Gastroesophageal sphincter (tissue), 3 donors: ENCODE measurements at regions not wholly inside any gene's neighbourhood (a gene's known extent, or its start where the extent isn't known, plus 50 kb on each side); places are given as distances from the start of the nearest gene placed in this dataset.

Experiments
- POLR2A ChIP-seq, 2 donors: fragments of 450-650 bp; IDR thresholded peaks; one replicate each; pipeline ENCODE4 v1.6.1; 2017; ENCODE audit warnings: antibody characterized with exemption in 2 of 2, mild to moderate bottlenecking in 2 of 2, moderate library complexity in 1 of 2
- TF ChIP-seq, protein P1 (sequence below), 4 experiments: fragments of 200-600 bp in 2 of 4; fragments of 450-650 bp in 2 of 4; sonication (generic) in 1 of 4; IDR thresholded peaks; one replicate each; pipeline ENCODE4 v1.5.1; 2017 to 2019; ENCODE audit warnings: antibody characterized with exemption in 4 of 4, mild to moderate bottlenecking in 2 of 4, moderate library complexity in 2 of 4

GRCh38 chr4:41473176-41473575 lies 64.8 kb upstream of the LIMCH1 start:
- TF ChIP-seq, protein P1, sequence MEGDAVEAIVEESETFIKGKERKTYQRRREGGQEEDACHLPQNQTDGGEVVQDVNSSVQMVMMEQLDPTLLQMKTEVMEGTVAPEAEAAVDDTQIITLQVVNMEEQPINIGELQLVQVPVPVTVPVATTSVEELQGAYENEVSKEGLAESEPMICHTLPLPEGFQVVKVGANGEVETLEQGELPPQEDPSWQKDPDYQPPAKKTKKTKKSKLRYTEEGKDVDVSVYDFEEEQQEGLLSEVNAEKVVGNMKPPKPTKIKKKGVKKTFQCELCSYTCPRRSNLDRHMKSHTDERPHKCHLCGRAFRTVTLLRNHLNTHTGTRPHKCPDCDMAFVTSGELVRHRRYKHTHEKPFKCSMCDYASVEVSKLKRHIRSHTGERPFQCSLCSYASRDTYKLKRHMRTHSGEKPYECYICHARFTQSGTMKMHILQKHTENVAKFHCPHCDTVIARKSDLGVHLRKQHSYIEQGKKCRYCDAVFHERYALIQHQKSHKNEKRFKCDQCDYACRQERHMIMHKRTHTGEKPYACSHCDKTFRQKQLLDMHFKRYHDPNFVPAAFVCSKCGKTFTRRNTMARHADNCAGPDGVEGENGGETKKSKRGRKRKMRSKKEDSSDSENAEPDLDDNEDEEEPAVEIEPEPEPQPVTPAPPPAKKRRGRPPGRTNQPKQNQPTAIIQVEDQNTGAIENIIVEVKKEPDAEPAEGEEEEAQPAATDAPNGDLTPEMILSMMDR (IDR thresholded peaks at IDR 0.05), result no peak
- TF ChIP-seq POLR2A (IDR thresholded peaks at IDR 0.05), result no peak
